K562 (cell line): ENCODE measurements at regions not wholly inside any gene's neighbourhood (a gene's known extent, or its start where the extent isn't known, plus 50 kb on each side); places are given as distances from the start of the nearest gene placed in this dataset.
A peak's percentile ranks its signal among the peaks of the same experiment; 100 is the strongest.

Source experiments
- MAFG ChIP-seq: fragments of 450-650 bp; conservative IDR thresholded peaks from 2 replicates; pipeline ENCODE4 v1.6.1; 2016; ENCODE audit warnings: missing genetic modification characterization, missing compliant biosample characterization
- RBM22 ChIP-seq: fragments of 200-400 bp; formaldehyde crosslinking; IDR thresholded peaks from 2 replicates; pipeline ENCODE4 v1.6.1; 2018; ENCODE audit warnings: low read length, low read depth; ENCODE audit not compliant: poor library complexity, severe bottlenecking
- THRA ChIP-seq: fragments of 450-650 bp; IDR thresholded peaks from 2 replicates; pipeline ENCODE4 v1.6.1; 2017; ENCODE audit warnings: mild to moderate bottlenecking, moderate library complexity
- ZNF316 ChIP-seq: fragments of 450-650 bp; IDR thresholded peaks from 2 replicates; pipeline ENCODE4 v1.6.1; 2016
- TF ChIP-seq, protein P1 (sequence below): fragments of 200-600 bp; sonication (generic); IDR thresholded peaks from one replicate; pipeline ENCODE4 v1.6.1; 2012; ENCODE audit warnings: mild to moderate bottlenecking, low read depth, low read length, inconsistent platforms

DNA sequence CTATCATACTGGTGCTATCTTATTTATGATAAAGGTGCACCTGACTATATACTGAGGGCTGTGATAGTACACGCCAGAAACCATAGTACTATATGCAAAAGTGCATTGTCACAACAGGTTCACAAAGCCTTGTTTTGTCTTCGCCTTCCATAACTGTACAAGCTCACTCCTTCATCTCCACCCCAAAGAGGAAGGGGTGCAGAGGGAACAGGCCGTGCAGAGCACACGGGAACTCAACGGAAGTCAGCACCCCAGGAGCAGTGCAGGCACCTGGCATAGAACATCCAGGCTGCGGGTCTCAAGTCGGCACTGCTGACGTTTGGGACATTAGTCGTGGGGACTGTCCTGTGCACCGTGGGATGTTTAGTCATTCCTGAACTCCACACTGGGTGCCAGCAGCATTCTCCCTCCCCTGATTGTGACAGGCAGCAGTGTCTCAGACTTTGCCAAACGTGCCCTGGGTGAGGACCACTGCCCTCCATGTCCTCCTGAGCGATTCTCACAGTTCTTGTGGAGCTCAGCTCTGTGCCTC is 99.7 kb downstream of the PXDC1 start (continued):
- TF ChIP-seq RBM22 (no peak), THRA (no peak), MAFG (tag) (peak; percentile 26; the same call in 1 of the 2 replicates), ZNF316 (peak; percentile 56)
- TF ChIP-seq, protein P1, sequence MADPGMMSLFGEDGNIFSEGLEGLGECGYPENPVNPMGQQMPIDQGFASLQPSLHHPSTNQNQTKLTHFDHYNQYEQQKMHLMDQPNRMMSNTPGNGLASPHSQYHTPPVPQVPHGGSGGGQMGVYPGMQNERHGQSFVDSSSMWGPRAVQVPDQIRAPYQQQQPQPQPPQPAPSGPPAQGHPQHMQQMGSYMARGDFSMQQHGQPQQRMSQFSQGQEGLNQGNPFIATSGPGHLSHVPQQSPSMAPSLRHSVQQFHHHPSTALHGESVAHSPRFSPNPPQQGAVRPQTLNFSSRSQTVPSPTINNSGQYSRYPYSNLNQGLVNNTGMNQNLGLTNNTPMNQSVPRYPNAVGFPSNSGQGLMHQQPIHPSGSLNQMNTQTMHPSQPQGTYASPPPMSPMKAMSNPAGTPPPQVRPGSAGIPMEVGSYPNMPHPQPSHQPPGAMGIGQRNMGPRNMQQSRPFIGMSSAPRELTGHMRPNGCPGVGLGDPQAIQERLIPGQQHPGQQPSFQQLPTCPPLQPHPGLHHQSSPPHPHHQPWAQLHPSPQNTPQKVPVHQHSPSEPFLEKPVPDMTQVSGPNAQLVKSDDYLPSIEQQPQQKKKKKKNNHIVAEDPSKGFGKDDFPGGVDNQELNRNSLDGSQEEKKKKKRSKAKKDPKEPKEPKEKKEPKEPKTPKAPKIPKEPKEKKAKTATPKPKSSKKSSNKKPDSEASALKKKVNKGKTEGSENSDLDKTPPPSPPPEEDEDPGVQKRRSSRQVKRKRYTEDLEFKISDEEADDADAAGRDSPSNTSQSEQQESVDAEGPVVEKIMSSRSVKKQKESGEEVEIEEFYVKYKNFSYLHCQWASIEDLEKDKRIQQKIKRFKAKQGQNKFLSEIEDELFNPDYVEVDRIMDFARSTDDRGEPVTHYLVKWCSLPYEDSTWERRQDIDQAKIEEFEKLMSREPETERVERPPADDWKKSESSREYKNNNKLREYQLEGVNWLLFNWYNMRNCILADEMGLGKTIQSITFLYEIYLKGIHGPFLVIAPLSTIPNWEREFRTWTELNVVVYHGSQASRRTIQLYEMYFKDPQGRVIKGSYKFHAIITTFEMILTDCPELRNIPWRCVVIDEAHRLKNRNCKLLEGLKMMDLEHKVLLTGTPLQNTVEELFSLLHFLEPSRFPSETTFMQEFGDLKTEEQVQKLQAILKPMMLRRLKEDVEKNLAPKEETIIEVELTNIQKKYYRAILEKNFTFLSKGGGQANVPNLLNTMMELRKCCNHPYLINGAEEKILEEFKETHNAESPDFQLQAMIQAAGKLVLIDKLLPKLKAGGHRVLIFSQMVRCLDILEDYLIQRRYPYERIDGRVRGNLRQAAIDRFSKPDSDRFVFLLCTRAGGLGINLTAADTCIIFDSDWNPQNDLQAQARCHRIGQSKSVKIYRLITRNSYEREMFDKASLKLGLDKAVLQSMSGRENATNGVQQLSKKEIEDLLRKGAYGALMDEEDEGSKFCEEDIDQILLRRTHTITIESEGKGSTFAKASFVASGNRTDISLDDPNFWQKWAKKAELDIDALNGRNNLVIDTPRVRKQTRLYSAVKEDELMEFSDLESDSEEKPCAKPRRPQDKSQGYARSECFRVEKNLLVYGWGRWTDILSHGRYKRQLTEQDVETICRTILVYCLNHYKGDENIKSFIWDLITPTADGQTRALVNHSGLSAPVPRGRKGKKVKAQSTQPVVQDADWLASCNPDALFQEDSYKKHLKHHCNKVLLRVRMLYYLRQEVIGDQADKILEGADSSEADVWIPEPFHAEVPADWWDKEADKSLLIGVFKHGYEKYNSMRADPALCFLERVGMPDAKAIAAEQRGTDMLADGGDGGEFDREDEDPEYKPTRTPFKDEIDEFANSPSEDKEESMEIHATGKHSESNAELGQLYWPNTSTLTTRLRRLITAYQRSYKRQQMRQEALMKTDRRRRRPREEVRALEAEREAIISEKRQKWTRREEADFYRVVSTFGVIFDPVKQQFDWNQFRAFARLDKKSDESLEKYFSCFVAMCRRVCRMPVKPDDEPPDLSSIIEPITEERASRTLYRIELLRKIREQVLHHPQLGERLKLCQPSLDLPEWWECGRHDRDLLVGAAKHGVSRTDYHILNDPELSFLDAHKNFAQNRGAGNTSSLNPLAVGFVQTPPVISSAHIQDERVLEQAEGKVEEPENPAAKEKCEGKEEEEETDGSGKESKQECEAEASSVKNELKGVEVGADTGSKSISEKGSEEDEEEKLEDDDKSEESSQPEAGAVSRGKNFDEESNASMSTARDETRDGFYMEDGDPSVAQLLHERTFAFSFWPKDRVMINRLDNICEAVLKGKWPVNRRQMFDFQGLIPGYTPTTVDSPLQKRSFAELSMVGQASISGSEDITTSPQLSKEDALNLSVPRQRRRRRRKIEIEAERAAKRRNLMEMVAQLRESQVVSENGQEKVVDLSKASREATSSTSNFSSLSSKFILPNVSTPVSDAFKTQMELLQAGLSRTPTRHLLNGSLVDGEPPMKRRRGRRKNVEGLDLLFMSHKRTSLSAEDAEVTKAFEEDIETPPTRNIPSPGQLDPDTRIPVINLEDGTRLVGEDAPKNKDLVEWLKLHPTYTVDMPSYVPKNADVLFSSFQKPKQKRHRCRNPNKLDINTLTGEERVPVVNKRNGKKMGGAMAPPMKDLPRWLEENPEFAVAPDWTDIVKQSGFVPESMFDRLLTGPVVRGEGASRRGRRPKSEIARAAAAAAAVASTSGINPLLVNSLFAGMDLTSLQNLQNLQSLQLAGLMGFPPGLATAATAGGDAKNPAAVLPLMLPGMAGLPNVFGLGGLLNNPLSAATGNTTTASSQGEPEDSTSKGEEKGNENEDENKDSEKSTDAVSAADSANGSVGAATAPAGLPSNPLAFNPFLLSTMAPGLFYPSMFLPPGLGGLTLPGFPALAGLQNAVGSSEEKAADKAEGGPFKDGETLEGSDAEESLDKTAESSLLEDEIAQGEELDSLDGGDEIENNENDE, result no peak
